HG02885 (cell line): ENCODE measurements at regions not wholly inside any gene's neighbourhood (a gene's known extent, or its start where the extent isn't known, plus 50 kb on each side); places are given as distances from the start of the nearest gene placed in this dataset.
"Not testable (repeated sequence)": the region's sequence is repeated elsewhere in the genome, so short reads cannot be mapped to it uniquely, and the experiment has no call there.

Experiments used
- ATAC-seq: cut with Tn5 transposase; IDR thresholded peaks from one replicate; pipeline ENCODE4 v1.9.1; 2021; ENCODE audit warnings: mild to moderate bottlenecking; ENCODE audit not compliant: unreplicated experiment, poor library complexity

DNA sequence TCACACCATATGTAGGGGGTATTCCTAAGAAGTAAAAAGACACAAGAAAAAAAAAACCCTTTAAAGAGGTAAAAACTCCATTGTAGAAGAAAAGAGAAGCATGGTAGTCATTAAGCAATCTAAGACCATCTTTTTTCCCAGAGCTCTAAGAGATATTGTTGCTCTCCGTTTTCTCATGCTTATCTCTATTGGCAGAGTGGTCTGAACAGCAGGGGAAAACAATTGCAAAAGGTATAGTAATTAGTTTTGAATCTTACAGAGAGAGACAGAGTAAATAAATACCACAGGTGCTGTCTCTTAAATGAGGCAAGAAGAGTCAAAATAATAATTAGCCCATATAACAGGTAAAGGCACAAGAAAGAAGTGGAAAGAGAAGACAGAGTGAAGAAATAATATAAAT lies 821.4 kb upstream of the CA10 start:
- ATAC-seq: no peak

DNA sequence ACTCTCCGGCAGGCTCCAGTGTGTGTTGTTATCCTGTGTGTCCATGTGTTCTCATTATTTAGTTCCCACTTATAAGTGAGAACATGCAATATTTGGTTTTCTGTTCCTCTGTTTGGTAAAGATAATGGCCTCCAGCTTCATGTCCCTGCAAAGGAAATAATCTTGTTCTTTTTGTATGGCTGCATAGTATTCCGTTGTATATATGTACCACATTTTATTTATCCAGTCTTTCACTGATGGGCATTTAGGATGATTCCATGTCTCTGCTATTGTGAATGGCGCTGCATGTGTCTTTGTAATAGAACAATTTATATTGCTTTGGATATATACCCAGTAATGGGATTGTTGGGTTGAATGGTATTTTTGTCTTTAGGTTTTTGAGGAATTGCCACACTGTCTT lies 807.3 kb upstream of the CA10 start:
- ATAC-seq: no peak

- not testable (repeated sequence) for ATAC-seq
These were observed 803.2 kb upstream of the CA10 start for GRCh38 chr17:52961751-52962150.

- no peak for ATAC-seq
These were observed 798.9 kb upstream of the CA10 start for GRCh38 chr17:52957411-52957810.

- ATAC-seq: no peak
These were observed 788.9 kb upstream of the CA10 start for GRCh38 chr17:52947418-52947817.

GRCh38 chr17:52938623-52939230 lies 780.2 kb upstream of the CA10 start:
- no peak for ATAC-seq

DNA sequence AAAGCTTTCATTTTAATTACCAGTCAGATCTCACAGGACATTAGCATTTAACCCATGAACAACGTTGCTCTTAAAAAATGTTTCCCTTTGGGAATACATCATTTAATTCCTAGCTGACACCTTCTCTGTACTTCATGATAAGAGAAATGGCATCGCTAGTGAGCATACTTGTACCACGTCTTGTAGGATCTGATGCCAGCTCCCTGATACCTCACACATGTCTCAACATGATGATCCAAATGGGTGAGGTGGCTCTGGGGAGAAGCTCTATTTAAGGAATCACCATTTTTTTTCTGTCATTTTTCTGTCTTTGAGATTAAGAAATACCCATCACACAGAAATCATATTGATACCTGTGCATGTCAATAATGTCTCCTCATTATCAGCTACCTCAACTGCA lies 772.1 kb upstream of the CA10 start:
- no peak for ATAC-seq

DNA sequence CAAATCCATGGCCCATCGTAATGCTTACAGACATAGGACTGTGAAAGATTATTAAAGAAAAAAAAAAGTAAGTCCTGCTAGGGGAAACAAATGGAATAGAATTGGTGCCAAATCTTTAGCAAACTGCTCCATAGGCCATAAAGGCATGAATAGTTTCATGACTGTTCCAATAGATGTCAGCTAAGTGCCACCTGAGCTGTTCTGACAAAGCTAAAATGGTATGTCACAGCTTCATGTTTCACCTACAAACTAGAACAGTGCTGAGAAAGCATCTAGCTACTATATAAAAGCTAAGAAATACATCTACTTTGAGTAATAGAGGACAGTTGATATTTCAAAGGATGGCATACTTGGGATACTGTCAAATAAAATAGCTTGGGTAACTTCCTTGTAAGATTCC lies 771.6 kb upstream of the CA10 start:
- ATAC-seq: no peak

DNA sequence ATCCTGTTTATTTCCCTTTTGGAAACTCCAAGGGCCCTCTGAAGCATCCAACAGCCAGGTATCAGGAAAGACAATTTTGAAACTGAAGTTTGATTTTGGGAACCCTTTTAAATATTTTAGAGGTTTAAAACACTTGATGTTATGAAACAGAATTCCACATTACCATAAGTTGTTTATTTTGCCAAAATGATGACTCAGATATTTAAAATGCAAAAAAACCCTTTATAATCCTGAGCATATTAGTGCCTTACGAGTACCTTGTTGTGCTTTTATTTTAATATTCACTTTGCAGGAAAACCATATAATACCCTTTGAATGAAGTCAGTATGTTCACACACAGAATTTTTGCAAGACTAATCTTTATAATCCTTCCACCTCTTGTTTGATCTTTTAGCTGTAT lies 765.1 kb upstream of the CA10 start:
- ATAC-seq: no peak

DNA sequence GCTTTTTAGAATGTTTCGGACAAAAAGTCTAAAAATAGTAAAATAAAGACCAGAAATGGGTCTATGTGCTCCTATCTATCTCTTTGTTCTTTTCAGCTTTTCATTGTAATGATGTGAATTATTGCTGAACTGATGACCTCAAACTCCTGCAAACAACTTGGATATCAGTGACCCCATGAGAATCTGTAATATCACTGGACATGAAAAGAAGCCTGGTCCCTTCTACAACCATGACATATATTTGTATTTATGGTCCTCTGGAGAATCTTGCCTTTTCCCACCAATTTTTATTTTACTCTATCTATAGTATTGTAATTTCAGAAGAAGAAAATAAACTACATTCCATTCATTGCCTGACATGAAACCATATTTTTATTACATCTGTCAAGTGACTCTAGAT lies 740.7 kb upstream of the CA10 start:
- no peak for ATAC-seq

- ATAC-seq: no peak
These were observed 736.8 kb upstream of the CA10 start for GRCh38 chr17:52895272-52895671.

DNA sequence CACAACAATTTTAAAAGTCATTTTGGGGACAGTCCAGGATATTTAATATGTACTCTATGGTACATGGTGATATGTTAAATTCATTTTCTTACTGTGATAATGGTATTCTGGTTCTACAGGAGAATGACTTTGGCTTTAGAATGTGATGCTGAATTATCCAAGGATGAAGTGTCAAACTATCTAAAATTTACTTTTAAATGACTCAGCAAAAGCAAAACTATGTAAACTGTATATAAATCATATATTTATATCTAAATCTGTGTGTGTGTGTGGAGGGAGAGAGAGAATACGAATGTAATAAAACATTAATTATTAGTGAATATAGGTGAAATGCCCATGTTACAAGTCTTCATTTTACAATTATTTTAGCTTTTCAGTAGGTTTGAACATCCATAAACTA lies 733.8 kb upstream of the CA10 start:
- ATAC-seq: no peak

- ATAC-seq: no peak
These were observed 727.4 kb upstream of the CA10 start for GRCh38 chr17:52885882-52886281.

GRCh38 chr17:52883907-52884491 lies 725.5 kb upstream of the CA10 start:
- not testable (repeated sequence) for ATAC-seq

GRCh38 chr17:52846767-52847166 lies 688.3 kb upstream of the CA10 start:
- not testable (repeated sequence) for ATAC-seq

- no peak for ATAC-seq
These were observed 683.5 kb upstream of the CA10 start for GRCh38 chr17:52841971-52842370.

- no peak for ATAC-seq
These were observed 679.0 kb upstream of the CA10 start for GRCh38 chr17:52837492-52837891.

GRCh38 chr17:52831536-52831935 lies 673.0 kb upstream of the CA10 start:
- no peak for ATAC-seq

- no peak for ATAC-seq
These were observed 670.1 kb upstream of the CA10 start for GRCh38 chr17:52828621-52829020.

- ATAC-seq: no peak
These were observed 669.0 kb upstream of the CA10 start for GRCh38 chr17:52827526-52827925.

DNA sequence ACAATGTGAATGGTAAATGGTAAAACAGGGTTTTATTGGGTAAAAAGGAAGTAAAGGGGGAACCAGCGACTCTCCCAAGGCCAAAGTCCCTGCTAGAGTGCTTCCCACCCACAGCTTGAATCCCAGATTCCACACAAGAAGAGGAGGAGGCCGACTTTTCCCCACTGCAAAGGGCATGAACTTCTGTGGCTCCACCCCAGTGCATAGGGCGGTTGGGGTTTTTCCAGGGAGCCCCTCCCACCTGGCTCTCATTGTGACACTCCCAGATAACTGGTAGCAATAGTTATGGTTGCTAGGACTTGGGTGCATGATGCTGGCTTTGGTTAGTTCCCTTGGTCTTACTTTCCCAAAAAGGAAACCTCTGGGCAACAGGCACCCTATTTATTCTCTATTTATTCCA lies 666.0 kb upstream of the CA10 start:
- no peak for ATAC-seq

- ATAC-seq: no peak
These were observed 664.6 kb upstream of the CA10 start for GRCh38 chr17:52823155-52823554.
